Astrocyte (in vitro differentiated cells and primary cell): ENCODE measurements at regions not wholly inside any gene's neighbourhood (a gene's known extent, or its start where the extent isn't known, plus 50 kb on each side); places are given as distances from the start of the nearest gene placed in this dataset.

Experiments
- CTCF ChIP-seq: IDR thresholded peaks from 2 replicates; pipeline ENCODE4 v1.5.1; 2011; ENCODE audit warnings: low read depth, mild to moderate bottlenecking, inconsistent platforms, low read length, moderate library complexity; ENCODE audit not compliant: insufficient read depth
- EZH2 ChIP-seq: IDR thresholded peaks from 2 replicates; pipeline ENCODE4 v1.6.1; 2012; ENCODE audit warnings: mild to moderate bottlenecking, low read length, inconsistent platforms; ENCODE audit not compliant: insufficient read depth

- TF ChIP-seq CTCF (no peak), EZH2 (no peak)
Observed at GRCh38 chr10:64829888-64830412, 1308.7 kb downstream of the REEP3 start.
